ENCODE measurements at regions not wholly inside any gene's neighbourhood (a gene's known extent, or its start where the extent isn't known, plus 50 kb on each side); places are given as distances from the start of the nearest gene placed in this dataset.

DNA sequence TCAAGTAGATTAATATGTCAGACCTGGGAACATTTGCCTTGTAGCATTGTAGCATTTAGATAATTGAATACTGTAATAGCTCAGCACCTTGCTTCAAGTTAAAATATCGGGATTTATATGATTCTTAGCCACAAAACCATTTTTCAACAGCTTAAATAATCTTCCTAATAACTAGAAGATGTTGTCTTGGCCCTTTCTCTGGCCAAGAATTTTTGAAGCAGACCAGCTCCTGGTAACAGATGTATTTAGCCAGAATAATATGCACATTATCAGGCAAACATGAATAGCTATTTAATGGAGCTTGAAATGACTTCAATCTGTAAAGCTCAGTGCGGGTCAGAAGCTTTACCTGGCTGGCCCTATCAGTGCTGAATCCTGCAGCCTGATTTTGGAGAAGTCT is 913.1 kb downstream of the AACS start:
- TF ChIP-seq EZH2phosphoT487 (IDR thresholded peaks at IDR 0.05; ENCODE audit: borderline replicate concordance, low read depth, low read length) (no peak), CTCF (conservative IDR thresholded peaks at IDR 0.05; ENCODE audit: low read length) (no peak)
